Neural progenitor cell (in vitro differentiated cells): ENCODE measurements at regions not wholly inside any gene's neighbourhood (a gene's known extent, or its start where the extent isn't known, plus 50 kb on each side); places are given as distances from the start of the nearest gene placed in this dataset.

ENCODE experiments used
- DNase-seq: peaks from one replicate; pipeline ENCODE4 v3.0.0-alpha.2; 2016; ENCODE audit warnings: low spot score
- H2AFZ ChIP-seq: fragments of 200-600 bp; sonication (generic); replicated peaks from 2 replicates; pipeline ENCODE4 v1.6.1; 2016; ENCODE audit warnings: antibody characterized with exemption
- H3F3A ChIP-seq: fragments of 200-600 bp; sonication (generic); 2 replicates; pipeline ENCODE4 v1.6.1; 2016; ENCODE audit warnings: antibody characterized with exemption, low read depth
- H3K27ac ChIP-seq: fragments of 200-600 bp; sonication (generic); 2 replicates; pipeline ENCODE4 v1.5.1; 2016; ENCODE audit warnings: mild to moderate bottlenecking
- H3K27me3 ChIP-seq: fragments of 200-600 bp; sonication (generic); 2 replicates; pipeline ENCODE4 v1.6.1; 2016; ENCODE audit warnings: mild to moderate bottlenecking, moderate library complexity
- H3K36me3 ChIP-seq: fragments of 200-600 bp; sonication (generic); 2 replicates; pipeline ENCODE4 v1.5.1; 2016
- H3K4me1 ChIP-seq: fragments of 200-600 bp; sonication (generic); 2 replicates; pipeline ENCODE4 v1.6.1; 2016; ENCODE audit warnings: mixed run types
- H3K4me2 ChIP-seq: fragments of 200-600 bp; sonication (generic); 2 replicates; pipeline ENCODE4 v1.6.1; 2016
- H3K4me3 ChIP-seq: fragments of 200-600 bp; sonication (generic); 2 replicates; pipeline ENCODE4 v1.5.1; 2016
- H3K79me2 ChIP-seq: fragments of 200-600 bp; sonication (generic); 2 replicates; pipeline ENCODE4 v1.6.1; 2016; ENCODE audit warnings: low read depth
- H3K9ac ChIP-seq: fragments of 200-600 bp; sonication (generic); 2 replicates; pipeline ENCODE4 v1.6.1; 2016
- H3K9me3 ChIP-seq: fragments of 200-600 bp; sonication (generic); 2 replicates; pipeline ENCODE4 v1.5.1; 2016; ENCODE audit warnings: low read depth
- H4K20me1 ChIP-seq: fragments of 200-600 bp; sonication (generic); 2 replicates; pipeline ENCODE4 v1.6.1; 2016; ENCODE audit warnings: low read depth
- H3K27ac Mint-ChIP-seq: 3 replicates; pipeline ENCODE4 v1.8.0; 2021; ENCODE audit warnings: mixed read lengths
- H3K27me3 Mint-ChIP-seq: 2 replicates; pipeline ENCODE4 v1.8.0; 2022; ENCODE audit warnings: low read depth, mild to moderate bottlenecking, inconsistent platforms, moderate library complexity, mixed read lengths; ENCODE audit not compliant: insufficient read depth
- H3K36me3 Mint-ChIP-seq: 3 replicates; pipeline ENCODE4 v1.8.0; 2021; ENCODE audit warnings: mixed read lengths
- H3K4me1 Mint-ChIP-seq: 3 replicates; pipeline ENCODE4 v1.8.0; 2021; ENCODE audit warnings: mixed read lengths
- H3K4me3 Mint-ChIP-seq: 3 replicates; pipeline ENCODE4 v1.8.0; 2021; ENCODE audit warnings: mild to moderate bottlenecking, moderate library complexity, mixed read lengths
- H3K9me3 Mint-ChIP-seq: 3 replicates; pipeline ENCODE4 v1.8.0; 2020; ENCODE audit warnings: mixed read lengths
- CTCF ChIP-seq: fragments of 200-600 bp; sonication (generic); IDR thresholded peaks from 2 replicates; pipeline ENCODE4 v1.5.1; 2017; ENCODE audit warnings: antibody characterized with exemption, mild to moderate bottlenecking
- EZH2 ChIP-seq: fragments of 200-600 bp; sonication (generic); IDR thresholded peaks from 2 replicates; pipeline ENCODE4 v1.6.1; 2017; ENCODE audit warnings: antibody characterized with exemption, mild to moderate bottlenecking, moderate library complexity
- EZH2phosphoT487 ChIP-seq: fragments of 200-600 bp; sonication (generic); IDR thresholded peaks from 2 replicates; pipeline ENCODE4 v1.6.1; 2017; ENCODE audit warnings: antibody characterized with exemption

- H3F3A ChIP-seq = no peaks in the 10 kb centered on the region
- peaks cover 2% of the 10 kb centered on the region for H3K9me3 Mint-ChIP-seq
- H3K27me3 Mint-ChIP-seq = peaks cover 11% of the 10 kb centered on the region
- H3K9me3 ChIP-seq = no peaks in the 10 kb centered on the region
- H3K4me1 ChIP-seq = no peaks in the 10 kb centered on the region
- no peak for TF ChIP-seq CTCF
- TF ChIP-seq EZH2 = no peak
- no peak for TF ChIP-seq EZH2phosphoT487
- H3K79me2 ChIP-seq = no peaks in the 10 kb centered on the region
- no peaks in the 10 kb centered on the region for H3K36me3 ChIP-seq
- H3K4me1 Mint-ChIP-seq = no peaks in the 10 kb centered on the region
- no peak overlapping the region for H2AFZ ChIP-seq
- DNase-seq = no peak
- peaks cover 4% of the 10 kb centered on the region for H4K20me1 ChIP-seq
- no peaks in the 10 kb centered on the region for H3K36me3 Mint-ChIP-seq
- no peak overlapping the region for H3K4me3 Mint-ChIP-seq
- H3K27me3 ChIP-seq = no peaks in the 10 kb centered on the region
- H3K27ac ChIP-seq = no peak overlapping the region
- no peak overlapping the region for H3K9ac ChIP-seq
- no peak overlapping the region for H3K4me3 ChIP-seq
- no peak overlapping the region for H3K27ac Mint-ChIP-seq
- no peak overlapping the region for H3K4me2 ChIP-seq
Observed at GRCh38 chr22:49209452-49210195, 618.0 kb downstream of the BRD1 start.

- peaks cover 11% of the 10 kb centered on the region for H3K27me3 Mint-ChIP-seq
- H3K27ac Mint-ChIP-seq = no peak overlapping the region
Observed at GRCh38 chr22:49208768-49209252, 618.9 kb downstream of the BRD1 start.

GRCh38 chr22:49208004-49208402 is 619.7 kb downstream of the BRD1 start:
- no peak overlapping the region for H3K4me3 Mint-ChIP-seq
- Histone ChIP-seq H2AFZ (no peak overlapping the region), H3K9ac (no peak overlapping the region), H3K9me3 (no peaks in the 10 kb centered on the region), H3K79me2 (no peaks in the 10 kb centered on the region), H3K27ac (no peak overlapping the region), H4K20me1 (peaks cover 4% of the 10 kb centered on the region), H3K4me3 (no peak overlapping the region), H3K36me3 (no peaks in the 10 kb centered on the region), H3F3A (no peaks in the 10 kb centered on the region), H3K4me2 (no peak overlapping the region), H3K27me3 (no peaks in the 10 kb centered on the region), H3K4me1 (no peaks in the 10 kb centered on the region)
- no peaks in the 10 kb centered on the region for H3K4me1 Mint-ChIP-seq
- H3K27me3 Mint-ChIP-seq = peaks cover 10% of the 10 kb centered on the region
- H3K36me3 Mint-ChIP-seq = no peaks in the 10 kb centered on the region
- H3K9me3 Mint-ChIP-seq = no peaks in the 10 kb centered on the region
- H3K27ac Mint-ChIP-seq = no peak overlapping the region
- TF ChIP-seq CTCF = no peak
- no peak for TF ChIP-seq EZH2phosphoT487
- no peak for TF ChIP-seq EZH2
- DNase-seq = no peak

More at GRCh38 chr22:49208768-49209252, 618.9 kb downstream of the BRD1 start:
- Mint-ChIP-seq H3K4me1 (no peaks in the 10 kb centered on the region), H3K9me3 (peaks cover 2% of the 10 kb centered on the region), H3K36me3 (no peaks in the 10 kb centered on the region), H3K4me3 (peak overlapping the region; percentile 52)
- H3K27me3 ChIP-seq = no peaks in the 10 kb centered on the region
- H2AFZ ChIP-seq = no peak overlapping the region
- peak; percentile 81 for DNase-seq
- no peak overlapping the region for H3K4me2 ChIP-seq
- H3K36me3 ChIP-seq = no peaks in the 10 kb centered on the region
- no peak overlapping the region for H3K9ac ChIP-seq
- no peaks in the 10 kb centered on the region for H3F3A ChIP-seq
- no peaks in the 10 kb centered on the region for H3K79me2 ChIP-seq
- peaks cover 4% of the 10 kb centered on the region for H4K20me1 ChIP-seq
- H3K9me3 ChIP-seq = no peaks in the 10 kb centered on the region
- no peak overlapping the region for H3K4me3 ChIP-seq
- no peak overlapping the region for H3K27ac ChIP-seq
- no peaks in the 10 kb centered on the region for H3K4me1 ChIP-seq
- TF ChIP-seq EZH2 = no peak
- no peak for TF ChIP-seq CTCF
- no peak for TF ChIP-seq EZH2phosphoT487
